SK-N-SH (cell line): ENCODE measurements at regions not wholly inside any gene's neighbourhood (a gene's known extent, or its start where the extent isn't known, plus 50 kb on each side); places are given as distances from the start of the nearest gene placed in this dataset.

ENCODE experiments used
- CTCF ChIA-PET: fragments of 300-600, 350-600 bp; formaldehyde crosslinking; extraction: SDS; loops from one replicate; lab custom pipeline; 2021; lab: Yijun Ruan, JAX
- POLR2A ChIA-PET: fragments of 350-600 bp; sonication (Branson Sonifier 250); formaldehyde crosslinking; extraction: SDS; loops from one replicate; lab custom pipeline; 2020; ENCODE audit warnings: antibody characterized with exemption, inconsistent platforms; lab: Yijun Ruan, JAX
- DNase-seq: peaks from one replicate; pipeline ENCODE4 v3.0.0; 2012
- H2AFZ ChIP-seq: fragments of 200-600 bp; sonication (generic); 2 replicates; pipeline ENCODE4 v1.8.1; 2016; ENCODE audit warnings: antibody characterized with exemption, mild to moderate bottlenecking, low read depth
- H3F3A ChIP-seq: fragments of 200-600 bp; sonication (generic); replicated peaks from 2 replicates; pipeline ENCODE3; 2016; ENCODE audit warnings: antibody characterized with exemption, mild to moderate bottlenecking; ENCODE audit not compliant: insufficient read depth
- H3K27ac ChIP-seq, 2 experiments: fragments of 200-500 bp in 1 of 2; fragments of 200-600 bp in 1 of 2; sonication (Bioruptor generic) in 1 of 2; sonication (generic), shearing (Covaris generic) in 1 of 2; 2 replicates each; pipeline versions ENCODE4 v1.5.1 to v1.6.1; 2014 to 2016; ENCODE audit warnings: low read depth in 2 of 2, inconsistent platforms in 1 of 2, low read length in 1 of 2, mild to moderate bottlenecking in 1 of 2, mixed read lengths in 1 of 2
- H3K27me3 ChIP-seq: fragments of 200-600 bp; sonication (generic), shearing (Covaris generic); 2 replicates; pipeline ENCODE4 v1.6.1; 2016; ENCODE audit warnings: mixed run types; ENCODE audit not compliant: insufficient read depth
- H3K36me3 ChIP-seq, 2 experiments: fragments of 200-500 bp in 1 of 2; fragments of 200-600 bp in 1 of 2; sonication (Bioruptor generic) in 1 of 2; sonication (generic) in 1 of 2; replicated peaks in 1 of 2; 2 replicates each; pipeline versions ENCODE3 to v1.5.1; 2014 to 2016; ENCODE audit warnings: low read length in 1 of 2, mild to moderate bottlenecking in 1 of 2; ENCODE audit not compliant: insufficient read depth in 2 of 2, control insufficient read depth in 1 of 2
- H3K4me1 ChIP-seq, 2 experiments: fragments of 200-500 bp in 1 of 2; fragments of 200-600 bp in 1 of 2; sonication (Bioruptor generic) in 1 of 2; sonication (generic), shearing (Covaris generic) in 1 of 2; 2 replicates each; pipeline versions ENCODE4 v1.5.1 to v1.6.1; 2014 to 2016; ENCODE audit warnings: low read depth in 1 of 2, low read length in 1 of 2, mixed run types in 1 of 2; ENCODE audit not compliant: insufficient read depth in 2 of 2, control insufficient read depth in 1 of 2
- H3K4me2 ChIP-seq: fragments of 200-600 bp; sonication (generic), shearing (Covaris generic); 2 replicates; pipeline ENCODE4 v1.6.1; 2017; ENCODE audit warnings: mixed run types
- H3K4me3 ChIP-seq, 2 experiments: fragments of 200-500 bp in 1 of 2; fragments of 200-600 bp in 1 of 2; sonication (Bioruptor generic) in 1 of 2; sonication (generic), shearing (Covaris generic) in 1 of 2; 2 replicates each; pipeline versions ENCODE4 v1.5.1 to v1.8.1; 2014 to 2016; ENCODE audit warnings: low read depth in 2 of 2, inconsistent platforms in 1 of 2, low read length in 1 of 2, mild to moderate bottlenecking in 1 of 2, mixed read lengths in 1 of 2, moderate library complexity in 1 of 2
- H3K79me2 ChIP-seq: fragments of 200-600 bp; sonication (generic); 2 replicates; pipeline ENCODE4 v1.8.1; 2017; ENCODE audit warnings: mild to moderate bottlenecking; ENCODE audit not compliant: insufficient read depth
- H3K9ac ChIP-seq: fragments of 200-600 bp; sonication (generic); 2 replicates; pipeline ENCODE4 v1.6.1; 2017; ENCODE audit warnings: mixed run types
- H3K9me2 ChIP-seq: fragments of 200-600 bp; sonication (generic); 2 replicates; pipeline ENCODE4 v1.6.1; 2017; ENCODE audit warnings: mixed run types
- H3K9me3 ChIP-seq: fragments of 200-600 bp; sonication (generic); 2 replicates; pipeline ENCODE4 v1.6.1; 2017; ENCODE audit warnings: mixed run types, mild to moderate bottlenecking, moderate library complexity
- H4K20me1 ChIP-seq: fragments of 200-600 bp; sonication (generic); 2 replicates; pipeline ENCODE4 v1.6.1; 2017; ENCODE audit warnings: mild to moderate bottlenecking, mixed run types; ENCODE audit not compliant: insufficient read depth
- CHD2 ChIP-seq: fragments of 150-350 bp; IDR thresholded peaks from 2 replicates; pipeline ENCODE4 v1.6.1; 2018; ENCODE audit warnings: low read length; ENCODE audit not compliant: partially characterized antibody
- CTCF ChIP-seq: fragments of 200-600 bp; sonication (generic); IDR thresholded peaks from 2 replicates; pipeline ENCODE4 v1.6.1; 2017; ENCODE audit warnings: antibody characterized with exemption, mild to moderate bottlenecking, moderate library complexity
- EP300 ChIP-seq, 2 experiments: IDR thresholded peaks; 2 replicates each; pipeline versions ENCODE4 v1.4.0 to v1.6.1; 2012; ENCODE audit warnings: borderline replicate concordance in 1 of 2, low read depth in 1 of 2, low read length in 1 of 2
- EZH2phosphoT487 ChIP-seq: fragments of 200-600 bp; sonication (generic); IDR thresholded peaks from 2 replicates; pipeline ENCODE4 v1.6.1; 2017; ENCODE audit warnings: low read depth, mixed run types, mild to moderate bottlenecking, antibody characterized with exemption, moderate library complexity, borderline replicate concordance
- GATA2 ChIP-seq: sonication (generic); formaldehyde crosslinking; IDR thresholded peaks from 2 replicates; pipeline ENCODE4 v1.5.0; 2020; ENCODE audit warnings: mild to moderate bottlenecking, missing genetic modification reagents
- JUND ChIP-seq: IDR thresholded peaks from 2 replicates; pipeline ENCODE4 v1.4.0; 2012
- MXI1 ChIP-seq: IDR thresholded peaks from 2 replicates; pipeline ENCODE4 v1.6.1; 2012; ENCODE audit warnings: mild to moderate bottlenecking, low read depth, low read length, improper control_type of control experiment
- POLR2AphosphoS5 ChIP-seq: IDR thresholded peaks from 2 replicates; pipeline ENCODE4 v1.6.1; 2012; ENCODE audit warnings: low read depth, low read length
- RFX5 ChIP-seq: IDR thresholded peaks from 2 replicates; pipeline ENCODE4 v1.6.1; 2012; ENCODE audit warnings: mild to moderate bottlenecking, improper control_type of control experiment, low read length
- RXRA ChIP-seq: IDR thresholded peaks from 2 replicates; pipeline ENCODE4 v1.4.0; 2012; ENCODE audit warnings: low read depth, mild to moderate bottlenecking, borderline replicate concordance
- TCF12 ChIP-seq: IDR thresholded peaks from 2 replicates; pipeline ENCODE4 v1.4.0; 2012
- USF1 ChIP-seq: IDR thresholded peaks from 2 replicates; pipeline ENCODE4 v1.4.0; 2012; ENCODE audit warnings: low read depth, borderline replicate concordance
- YY1 ChIP-seq: IDR thresholded peaks from 2 replicates; pipeline ENCODE4 v1.4.0; 2012; ENCODE audit warnings: low read depth, mild to moderate bottlenecking
- WGBS: methylation state at CpG from one replicate; pipeline ENCODE4 v1.1.6; 2017; ENCODE audit warnings: low lambda C conversion rate; 5-methylcytosine and 5-hydroxymethylcytosine counted together
- TF ChIP-seq, protein P1 (sequence below): IDR thresholded peaks from 2 replicates; pipeline ENCODE4 v1.4.0; 2012; ENCODE audit warnings: low read depth, borderline replicate concordance
- TF ChIP-seq, protein P2 (sequence below): IDR thresholded peaks from 2 replicates; pipeline ENCODE4; 2012

DNA sequence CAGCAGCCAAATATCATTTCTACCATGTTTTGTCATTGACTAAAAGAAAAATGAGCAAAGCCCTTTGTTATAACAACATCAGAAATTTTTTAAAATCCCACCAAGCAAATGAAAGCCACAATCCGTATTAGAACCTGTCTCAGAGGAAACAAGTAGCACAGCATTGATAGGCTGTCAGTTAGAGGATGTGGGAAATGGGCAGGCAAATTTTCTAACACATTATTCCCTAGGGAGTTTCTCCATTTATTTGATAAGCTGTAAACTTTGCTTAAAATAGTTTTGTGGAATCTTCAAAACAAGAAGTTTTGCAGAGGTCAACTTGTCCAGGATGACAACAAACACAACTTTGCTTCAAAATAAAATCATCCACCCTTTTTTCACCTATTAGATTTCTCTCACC is 53.6 kb upstream of the APC start:
- H3F3A ChIP-seq: peaks cover 34% of the 10 kb centered on the region
- no peaks in the 10 kb centered on the region for H3K9me2 ChIP-seq
- ChIA-PET POLR2A (no interaction called here), CTCF (interaction anchor here (0.8 to 1.4 kb wide), 2 partner anchors 19 to 73 kb away, joined by 3 read pairs; no protein-coding TSS in a partner anchor)
- H3K36me3 ChIP-seq: no peaks in the 10 kb centered on the region
- no peaks in the 10 kb centered on the region for H3K79me2 ChIP-seq
- WGBS: 58% methylated on average over 1 of the region's 1 CpG
- no peak for DNase-seq
- no peaks in the 10 kb centered on the region for H4K20me1 ChIP-seq
- no peak overlapping the region for H3K4me3 ChIP-seq
- H3K4me1 ChIP-seq: peaks cover 0 to 9% of the 10 kb centered on the region in 2 experiments; a peak in 3 of 4 replicates
- H3K9me3 ChIP-seq: no peaks in the 10 kb centered on the region
- H3K4me2 ChIP-seq: peak overlapping the region; percentile 67
- peak overlapping the region in 1 of 2 experiments; percentile 85; a peak in 3 of 4 replicates for H3K27ac ChIP-seq
- peak overlapping the region; percentile 49 for H3K9ac ChIP-seq
- H2AFZ ChIP-seq: peak overlapping the region; percentile 82; the same call in 1 of the 2 replicates
- no peak for TF ChIP-seq JUND
- no peak for TF ChIP-seq EP300 (IDR thresholded peaks at IDR 0.05; ENCODE audit: borderline replicate concordance in 1 of 2, low read depth in 1 of 2, low read length in 1 of 2)
- TF ChIP-seq CHD2: no peak
- no peak for TF ChIP-seq RFX5
- no peak for TF ChIP-seq GATA2
- TF ChIP-seq YY1: no peak
- no peak for TF ChIP-seq POLR2AphosphoS5
- TF ChIP-seq USF1: no peak
- TF ChIP-seq TCF12: no peak
- TF ChIP-seq MXI1: no peak
- TF ChIP-seq EZH2phosphoT487: no peak
- no peak for TF ChIP-seq RXRA
- TF ChIP-seq, protein P1, sequence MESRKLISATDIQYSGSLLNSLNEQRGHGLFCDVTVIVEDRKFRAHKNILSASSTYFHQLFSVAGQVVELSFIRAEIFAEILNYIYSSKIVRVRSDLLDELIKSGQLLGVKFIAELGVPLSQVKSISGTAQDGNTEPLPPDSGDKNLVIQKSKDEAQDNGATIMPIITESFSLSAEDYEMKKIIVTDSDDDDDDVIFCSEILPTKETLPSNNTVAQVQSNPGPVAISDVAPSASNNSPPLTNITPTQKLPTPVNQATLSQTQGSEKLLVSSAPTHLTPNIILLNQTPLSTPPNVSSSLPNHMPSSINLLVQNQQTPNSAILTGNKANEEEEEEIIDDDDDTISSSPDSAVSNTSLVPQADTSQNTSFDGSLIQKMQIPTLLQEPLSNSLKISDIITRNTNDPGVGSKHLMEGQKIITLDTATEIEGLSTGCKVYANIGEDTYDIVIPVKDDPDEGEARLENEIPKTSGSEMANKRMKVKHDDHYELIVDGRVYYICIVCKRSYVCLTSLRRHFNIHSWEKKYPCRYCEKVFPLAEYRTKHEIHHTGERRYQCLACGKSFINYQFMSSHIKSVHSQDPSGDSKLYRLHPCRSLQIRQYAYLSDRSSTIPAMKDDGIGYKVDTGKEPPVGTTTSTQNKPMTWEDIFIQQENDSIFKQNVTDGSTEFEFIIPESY: no peak
- TF ChIP-seq, protein P2, sequence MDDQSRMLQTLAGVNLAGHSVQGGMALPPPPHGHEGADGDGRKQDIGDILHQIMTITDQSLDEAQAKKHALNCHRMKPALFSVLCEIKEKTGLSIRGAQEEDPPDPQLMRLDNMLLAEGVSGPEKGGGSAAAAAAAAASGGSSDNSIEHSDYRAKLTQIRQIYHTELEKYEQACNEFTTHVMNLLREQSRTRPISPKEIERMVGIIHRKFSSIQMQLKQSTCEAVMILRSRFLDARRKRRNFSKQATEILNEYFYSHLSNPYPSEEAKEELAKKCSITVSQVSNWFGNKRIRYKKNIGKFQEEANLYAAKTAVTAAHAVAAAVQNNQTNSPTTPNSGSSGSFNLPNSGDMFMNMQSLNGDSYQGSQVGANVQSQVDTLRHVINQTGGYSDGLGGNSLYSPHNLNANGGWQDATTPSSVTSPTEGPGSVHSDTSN: no peak
- no peak for TF ChIP-seq CTCF
- H3K27me3 ChIP-seq: no peaks in the 10 kb centered on the region
